ENCODE measurements at regions not wholly inside any gene's neighbourhood (a gene's known extent, or its start where the extent isn't known, plus 50 kb on each side); places are given as distances from the start of the nearest gene placed in this dataset.
"Not testable (repeated sequence)": the region's sequence is repeated elsewhere in the genome, so short reads cannot be mapped to it uniquely, and the experiment has no call there.

GRCh38 chr2:132267105-132267497 lies 105.3 kb upstream of the ANKRD30BL start:
- Histone ChIP-seq H3K9me3 (ENCODE audit: control insufficient read depth, low read depth, low read length) (no peaks in the 10 kb centered on the region), H3K9me1 (ENCODE audit: control insufficient read depth, extremely low read depth, insufficient read depth, low read length) (no peaks in the 10 kb centered on the region), H3K79me2 (ENCODE audit: control insufficient read depth, insufficient read depth, low read length) (no peaks in the 10 kb centered on the region), H3K4me1 (ENCODE audit: control insufficient read depth, extremely low read depth, insufficient read depth, low read length) (peaks cover 7% of the 10 kb centered on the region), H3K27me3 (ENCODE audit: control insufficient read depth, extremely low read depth, insufficient read depth, low read length) (no peaks in the 10 kb centered on the region), H3K27ac (ENCODE audit: control insufficient read depth, insufficient read depth, low read length) (no peak overlapping the region), H4K20me1 (ENCODE audit: control insufficient read depth, extremely low read depth, insufficient read depth, low read length) (no peaks in the 10 kb centered on the region), H2AFZ (ENCODE audit: control insufficient read depth, low read length) (peak overlapping the region; percentile 98), H3K36me3 (ENCODE audit: control insufficient read depth in 2 of 2, extremely low read depth in 1 of 2, insufficient read depth in 2 of 2, low read length in 2 of 2) (no peaks in the 10 kb centered on the region), H3K4me2 (ENCODE audit: control insufficient read depth, extremely low read depth, insufficient read depth, low read depth, low read length) (peak overlapping the region; percentile 85), H3K4me3 (ENCODE audit: control insufficient read depth in 2 of 3, extremely low read depth in 1 of 3, insufficient read depth in 2 of 3, low read depth in 1 of 3, low read length in 3 of 3) (peak overlapping the region in 1 of 3 experiments; percentile 63), H3K9ac (ENCODE audit: control insufficient read depth, extremely low read depth, insufficient read depth, low read length) (no peak overlapping the region)
- dilution Hi-C loops (cut with MboI; ENCODE audit: extremely low pct_ligation_motif_present, low sequenced_read_pairs), result no loop called here
- no peak for TF ChIP-seq EZH2 (IDR thresholded peaks at IDR 0.05; ENCODE audit: low read length)
- TF ChIP-seq CTCF (optimal IDR thresholded peaks at IDR 0.05 in 1 of 3, IDR thresholded peaks at IDR 0.05 in 1 of 3, conservative IDR thresholded peaks at IDR 0.05 in 1 of 3; ENCODE audit: extremely low read depth in 1 of 3, insufficient read depth in 2 of 3, low read length in 3 of 3), result no peak
- FAIRE-seq, result no peak
- no peak for DNase-seq (ENCODE audit: low read depth, low spot score)

- dilution Hi-C loops (cut with MboI; ENCODE audit: extremely low pct_ligation_motif_present, low sequenced_read_pairs); DNase-seq (ENCODE audit: low read depth, low spot score); H3K9me3 ChIP-seq (ENCODE audit: control insufficient read depth, low read depth, low read length); H3K27me3 ChIP-seq (ENCODE audit: control insufficient read depth, extremely low read depth, insufficient read depth, low read length); H3K9me1 ChIP-seq (ENCODE audit: control insufficient read depth, extremely low read depth, insufficient read depth, low read length); FAIRE-seq; H4K20me1 ChIP-seq (ENCODE audit: control insufficient read depth, extremely low read depth, insufficient read depth, low read length); H3K4me1 ChIP-seq (ENCODE audit: control insufficient read depth, extremely low read depth, insufficient read depth, low read length); H3K36me3 ChIP-seq (ENCODE audit: control insufficient read depth in 2 of 2, extremely low read depth in 1 of 2, insufficient read depth in 2 of 2, low read length in 2 of 2); H3K79me2 ChIP-seq (ENCODE audit: control insufficient read depth, insufficient read depth, low read length): not testable (repeated sequence)
- H3K9ac ChIP-seq (ENCODE audit: control insufficient read depth, extremely low read depth, insufficient read depth, low read length), result peak overlapping the region; percentile 54
- peak overlapping the region; percentile 2 for H3K27ac ChIP-seq (ENCODE audit: control insufficient read depth, insufficient read depth, low read length)
- H3K4me3 ChIP-seq (ENCODE audit: control insufficient read depth in 2 of 3, extremely low read depth in 1 of 3, insufficient read depth in 2 of 3, low read depth in 1 of 3, low read length in 3 of 3), result peak overlapping the region in 2 of 3 experiments; percentile 8 to 63
- H2AFZ ChIP-seq (ENCODE audit: control insufficient read depth, low read length), result peak overlapping the region; percentile 98
- H3K4me2 ChIP-seq (ENCODE audit: control insufficient read depth, extremely low read depth, insufficient read depth, low read depth, low read length), result peak overlapping the region; percentile 85
Observed at GRCh38 chr2:132267498-132268283, 105.9 kb upstream of the ANKRD30BL start.

Measured in keratinocyte (primary cell).